Gastroesophageal sphincter (tissue), 4 donors: ENCODE measurements at regions not wholly inside any gene's neighbourhood (a gene's known extent, or its start where the extent isn't known, plus 50 kb on each side); places are given as distances from the start of the nearest gene placed in this dataset.

Experiments used
- ATAC-seq: fragments of 150-250 bp; one replicate; pipeline ENCODE4 v1.9.1; 2016; ENCODE audit warnings: mild to moderate bottlenecking, moderate library complexity
- H3K27ac ChIP-seq, 4 donors: fragments of 200-600 bp; sonication (generic) in 3 of 4; 1 replicate in 3 of 4; 2 replicates in 1 of 4; pipeline ENCODE4 v1.5.1; 2016 to 2019
- H3K27me3 ChIP-seq: fragments of 200-600 bp; sonication (generic); one replicate; pipeline ENCODE4 v1.5.1; 2019
- H3K36me3 ChIP-seq, 2 donors: fragments of 200-600 bp; sonication (generic); one replicate each; pipeline ENCODE4 v1.5.1; 2019; ENCODE audit warnings: control low read depth in 1 of 2
- H3K4me1 ChIP-seq, 3 donors: fragments of 200-600 bp; sonication (generic); 1 replicate in 2 of 3; 2 replicates in 1 of 3; pipeline ENCODE4 v1.5.1; 2016 to 2019; ENCODE audit warnings: control low read depth in 2 of 3
- H3K4me3 ChIP-seq, 2 donors: fragments of 200-600 bp; sonication (generic); one replicate each; pipeline ENCODE4 v1.5.1; 2019; ENCODE audit warnings: mild to moderate bottlenecking in 1 of 2, moderate library complexity in 1 of 2
- H3K9me3 ChIP-seq, 3 donors: fragments of 200-600 bp; sonication (generic); one replicate each; pipeline ENCODE4 v1.5.1; 2017 to 2019; ENCODE audit warnings: control low read depth in 2 of 3
- EP300 ChIP-seq: sonication (generic); formaldehyde crosslinking; IDR thresholded peaks from one replicate; pipeline ENCODE4 v1.6.1; 2017; ENCODE audit warnings: antibody characterized with exemption, mild to moderate bottlenecking
- POLR2A ChIP-seq, 2 donors: fragments of 450-650 bp; IDR thresholded peaks; one replicate each; pipeline ENCODE4 v1.6.1; 2017; ENCODE audit warnings: antibody characterized with exemption in 2 of 2, mild to moderate bottlenecking in 2 of 2, moderate library complexity in 1 of 2
- POLR2AphosphoS5 ChIP-seq: sonication (generic); formaldehyde crosslinking; IDR thresholded peaks from one replicate; pipeline ENCODE4 v1.6.1; 2017; ENCODE audit warnings: antibody characterized with exemption
- WGBS, 2 donors: methylation state at CpG; one replicate each; pipeline ENCODE4 v1.1.5; 2018; ENCODE audit warnings: low coverage in 1 of 2; 5-methylcytosine and 5-hydroxymethylcytosine counted together
- TF ChIP-seq, protein P1 (sequence below), 4 experiments: fragments of 200-600 bp in 2 of 4; fragments of 450-650 bp in 2 of 4; sonication (generic) in 1 of 4; IDR thresholded peaks; one replicate each; pipeline ENCODE4 v1.5.1; 2017 to 2019; ENCODE audit warnings: antibody characterized with exemption in 4 of 4, mild to moderate bottlenecking in 2 of 4, moderate library complexity in 2 of 4

DNA sequence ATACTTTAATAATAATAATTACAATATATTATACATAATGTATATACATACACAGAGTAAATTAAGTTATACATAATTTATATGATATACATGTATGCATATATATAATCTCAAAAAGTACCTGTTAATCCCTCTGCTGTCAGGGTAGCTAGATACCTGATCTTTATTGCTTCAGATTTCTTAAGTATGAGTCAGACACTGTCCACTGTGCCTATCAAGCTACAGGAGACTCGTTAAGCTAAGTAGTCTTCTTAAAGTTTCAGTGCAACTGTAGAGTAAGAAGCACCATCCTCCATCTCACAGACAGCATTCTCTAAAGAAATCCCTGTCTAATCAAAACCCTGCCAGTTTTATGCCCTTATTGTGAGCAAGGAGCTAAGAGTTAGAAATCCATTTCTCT, 428.7 kb downstream of the RERGL start:
- no peaks in the 10 kb centered on the region for H3K27me3 ChIP-seq
- H3K27ac ChIP-seq, result no peak overlapping the region
- no peak overlapping the region for H3K4me3 ChIP-seq
- no peaks in the 10 kb centered on the region for H3K36me3 ChIP-seq
- TF ChIP-seq, protein P1, sequence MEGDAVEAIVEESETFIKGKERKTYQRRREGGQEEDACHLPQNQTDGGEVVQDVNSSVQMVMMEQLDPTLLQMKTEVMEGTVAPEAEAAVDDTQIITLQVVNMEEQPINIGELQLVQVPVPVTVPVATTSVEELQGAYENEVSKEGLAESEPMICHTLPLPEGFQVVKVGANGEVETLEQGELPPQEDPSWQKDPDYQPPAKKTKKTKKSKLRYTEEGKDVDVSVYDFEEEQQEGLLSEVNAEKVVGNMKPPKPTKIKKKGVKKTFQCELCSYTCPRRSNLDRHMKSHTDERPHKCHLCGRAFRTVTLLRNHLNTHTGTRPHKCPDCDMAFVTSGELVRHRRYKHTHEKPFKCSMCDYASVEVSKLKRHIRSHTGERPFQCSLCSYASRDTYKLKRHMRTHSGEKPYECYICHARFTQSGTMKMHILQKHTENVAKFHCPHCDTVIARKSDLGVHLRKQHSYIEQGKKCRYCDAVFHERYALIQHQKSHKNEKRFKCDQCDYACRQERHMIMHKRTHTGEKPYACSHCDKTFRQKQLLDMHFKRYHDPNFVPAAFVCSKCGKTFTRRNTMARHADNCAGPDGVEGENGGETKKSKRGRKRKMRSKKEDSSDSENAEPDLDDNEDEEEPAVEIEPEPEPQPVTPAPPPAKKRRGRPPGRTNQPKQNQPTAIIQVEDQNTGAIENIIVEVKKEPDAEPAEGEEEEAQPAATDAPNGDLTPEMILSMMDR (IDR thresholded peaks at IDR 0.05), result no peak
- H3K4me1 ChIP-seq, result no peaks in the 10 kb centered on the region
- H3K9me3 ChIP-seq, result no peaks in the 10 kb centered on the region
- 78 to 79% methylated on average over 1 of the region's 1 CpG for WGBS, 2 donors
- ATAC-seq, result no peak

DNA sequence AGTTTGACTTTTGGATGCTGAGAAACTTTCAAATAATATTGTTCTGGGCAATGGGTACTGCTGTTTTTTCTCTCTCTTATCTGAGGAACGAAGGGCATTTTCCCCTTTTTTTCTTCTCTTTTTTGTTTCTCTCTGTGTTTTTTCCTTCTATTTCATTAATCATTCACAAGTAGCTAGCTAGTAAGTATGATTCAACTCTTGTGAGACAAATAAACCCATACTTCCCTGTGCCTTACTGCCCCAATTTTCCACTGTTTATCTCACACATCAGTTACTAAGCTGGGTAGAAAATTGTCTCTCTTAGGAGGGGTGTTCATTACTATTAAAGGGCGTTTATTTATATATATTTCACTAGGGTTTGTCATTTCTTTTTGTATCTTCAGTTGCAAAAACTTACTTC, 437.6 kb downstream of the RERGL start:
- Histone ChIP-seq H3K36me3 (no peaks in the 10 kb centered on the region), H3K4me1 (no peaks in the 10 kb centered on the region), H3K9me3 (no peaks in the 10 kb centered on the region), H3K4me3 (no peak overlapping the region), H3K27me3 (no peaks in the 10 kb centered on the region), H3K27ac (no peak overlapping the region)
- ATAC-seq, result no peak
- WGBS, 2 donors, result 74 to 100% methylated on average over 1 to 2 of the region's 2 CpGs
- TF ChIP-seq EP300 (no peak), POLR2A (IDR thresholded peaks at IDR 0.05) (no peak), POLR2AphosphoS5 (no peak)
- TF ChIP-seq, protein P1 (IDR thresholded peaks at IDR 0.05), result no peak

DNA sequence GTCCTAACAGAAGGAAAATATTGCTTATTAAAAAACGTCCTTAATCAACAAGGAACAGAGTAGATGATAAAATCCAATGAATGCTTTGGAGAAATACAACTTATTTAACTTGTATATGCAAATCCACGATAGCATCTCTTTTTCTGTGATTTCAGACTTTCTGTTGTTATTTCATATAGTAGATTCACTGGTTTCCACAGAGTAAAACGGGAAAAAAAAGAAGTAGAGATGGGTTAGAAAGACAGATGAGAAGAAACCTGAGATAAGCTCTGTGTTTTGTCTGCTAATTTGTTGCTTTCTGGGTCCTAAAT, 447.7 kb downstream of the RERGL start:
- Histone ChIP-seq H3K4me1 (no peaks in the 10 kb centered on the region), H3K36me3 (no peaks in the 10 kb centered on the region), H3K27ac (no peak overlapping the region), H3K27me3 (no peaks in the 10 kb centered on the region), H3K9me3 (no peaks in the 10 kb centered on the region), H3K4me3 (no peak overlapping the region)
- no peak for ATAC-seq
- WGBS, 2 donors, result 23 to 31% methylated on average over 3 of the region's 3 CpGs
- TF ChIP-seq, protein P1 (IDR thresholded peaks at IDR 0.05), result no peak
- TF ChIP-seq POLR2AphosphoS5 (no peak), EP300 (no peak), POLR2A (IDR thresholded peaks at IDR 0.05) (no peak)

DNA sequence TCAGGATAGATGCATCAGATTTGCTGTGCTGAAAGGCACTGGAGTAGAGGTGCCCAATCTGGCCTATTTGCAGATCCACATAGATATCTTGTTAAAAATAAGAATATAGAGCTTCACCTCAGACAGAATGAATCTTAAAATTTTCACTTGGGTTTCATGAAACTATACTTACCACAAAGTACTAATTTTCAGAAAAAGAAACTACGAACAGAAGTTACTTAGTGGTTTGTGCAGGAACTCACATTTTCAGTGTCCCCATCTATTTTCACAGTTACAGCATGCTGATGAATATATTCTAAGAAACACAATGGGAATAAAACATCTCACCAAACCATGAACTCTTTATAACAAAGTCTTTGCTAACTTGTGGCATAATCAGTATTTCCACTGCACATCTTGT, 449.4 kb downstream of the RERGL start:
- no peak overlapping the region for H3K4me3 ChIP-seq
- no peaks in the 10 kb centered on the region for H3K4me1 ChIP-seq
- no peaks in the 10 kb centered on the region for H3K9me3 ChIP-seq
- ATAC-seq, result no peak
- TF ChIP-seq POLR2A (IDR thresholded peaks at IDR 0.05), result no peak
- TF ChIP-seq, protein P1 (IDR thresholded peaks at IDR 0.05), result no peak
- TF ChIP-seq POLR2AphosphoS5, result no peak
- no peak for TF ChIP-seq EP300
- no peaks in the 10 kb centered on the region for H3K36me3 ChIP-seq
- no peaks in the 10 kb centered on the region for H3K27me3 ChIP-seq
- H3K27ac ChIP-seq, result no peak overlapping the region
- 40 to 88% methylated on average over 1 of the region's 1 CpG for WGBS, 2 donors

DNA sequence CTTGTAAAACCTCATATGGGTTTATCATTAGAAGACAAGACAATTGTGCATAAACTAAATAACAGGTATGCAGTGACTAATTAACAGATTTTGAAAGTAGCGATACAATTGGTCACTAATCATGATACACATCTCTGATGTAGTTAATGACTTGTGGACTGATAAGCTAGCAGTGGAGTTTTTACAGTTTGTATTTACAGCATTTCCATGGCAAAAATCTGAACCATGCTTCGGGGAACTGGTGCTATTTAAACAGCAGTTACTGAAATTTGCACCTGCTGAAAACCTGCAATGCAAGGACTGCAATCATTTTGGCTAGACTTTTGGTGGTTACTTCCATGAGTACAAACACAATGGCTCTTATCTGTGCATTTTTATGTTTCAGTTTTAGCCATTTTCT, 471.2 kb downstream of the RERGL start:
- H3K27ac ChIP-seq, result no peak overlapping the region
- H3K9me3 ChIP-seq, result no peaks in the 10 kb centered on the region
- no peak overlapping the region for H3K4me3 ChIP-seq
- no peak for ATAC-seq
- 75 to 94% methylated on average over 2 of the region's 2 CpGs for WGBS, 2 donors
- TF ChIP-seq, protein P1 (IDR thresholded peaks at IDR 0.05), result no peak
- TF ChIP-seq POLR2AphosphoS5 (no peak), POLR2A (IDR thresholded peaks at IDR 0.05) (no peak), EP300 (no peak)
- no peaks in the 10 kb centered on the region for H3K4me1 ChIP-seq
- H3K27me3 ChIP-seq, result no peaks in the 10 kb centered on the region
- no peaks in the 10 kb centered on the region for H3K36me3 ChIP-seq
